HG03196 (cell line): ENCODE measurements at regions not wholly inside any gene's neighbourhood (a gene's known extent, or its start where the extent isn't known, plus 50 kb on each side); places are given as distances from the start of the nearest gene placed in this dataset.

ENCODE experiments used
- ATAC-seq: cut with Tn5 transposase; IDR thresholded peaks from one replicate; pipeline ENCODE4 v1.9.1; 2021; ENCODE audit not compliant: unreplicated experiment

- no peak for ATAC-seq
These were observed 895.6 kb downstream of the TTLL7 start for GRCh38 chr1:83103341-83103740.

DNA sequence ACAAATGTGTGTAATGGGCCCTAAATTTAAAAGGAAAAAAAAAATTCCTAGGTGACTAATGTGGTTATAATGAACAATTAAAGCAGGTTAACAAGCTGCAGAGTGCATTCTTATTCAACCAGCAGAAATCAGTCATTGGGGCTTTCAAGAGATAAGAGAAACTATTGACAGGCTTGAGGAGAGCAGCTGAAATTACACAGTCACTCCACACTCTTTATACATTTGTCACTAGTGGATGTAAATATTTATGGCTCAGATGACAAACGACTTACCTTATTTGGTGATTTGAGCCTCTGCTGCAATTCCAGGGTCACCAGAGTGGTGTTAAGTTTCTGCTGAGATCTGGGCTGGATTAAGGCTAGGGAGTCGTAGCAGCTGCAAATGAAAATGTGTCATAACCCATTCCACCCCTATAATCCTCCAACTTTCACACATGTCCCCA is 896.3 kb downstream of the TTLL7 start:
- no peak for ATAC-seq

DNA sequence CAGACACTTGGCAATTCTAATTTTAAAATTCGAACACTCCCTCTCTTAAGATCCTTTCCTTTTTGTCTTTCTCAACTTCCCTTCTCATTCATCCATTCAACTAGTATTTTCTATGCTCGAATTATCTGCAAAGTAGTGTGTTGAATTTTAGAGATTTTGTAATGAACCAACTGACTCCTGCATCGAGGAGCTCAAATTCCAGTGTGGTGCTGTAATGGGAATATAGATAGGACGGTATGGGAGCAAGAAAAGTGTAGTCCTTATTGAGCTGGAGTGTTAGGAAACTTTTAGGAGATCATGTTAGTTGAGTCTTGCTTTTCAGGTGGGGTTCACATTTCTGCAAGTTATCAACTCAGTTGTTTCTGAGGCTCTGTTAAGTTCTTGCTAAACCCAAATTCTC is 897.5 kb downstream of the TTLL7 start:
- ATAC-seq = no peak

DNA sequence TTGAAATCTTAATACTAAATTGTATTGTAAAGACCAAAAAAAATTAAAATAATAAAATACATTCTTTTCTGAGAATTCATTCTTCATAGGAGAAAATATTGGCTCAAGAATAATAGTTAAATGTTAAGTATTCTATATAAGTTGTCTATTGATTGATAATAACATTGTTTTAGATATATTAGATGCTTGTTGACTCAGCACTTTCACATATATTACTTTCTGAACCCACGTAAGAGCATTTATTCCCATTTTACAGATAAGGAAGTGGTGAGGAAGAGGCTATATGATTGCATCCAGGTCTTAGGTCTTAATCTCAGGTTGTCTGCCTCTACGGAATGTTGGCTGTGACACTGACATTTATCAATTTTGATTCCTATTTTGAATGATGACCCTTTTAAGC is 898.8 kb downstream of the TTLL7 start:
- no peak for ATAC-seq

- no peak for ATAC-seq
These were observed 900.1 kb downstream of the TTLL7 start for GRCh38 chr1:83098791-83099190.

- ATAC-seq = no peak
These were observed 900.8 kb downstream of the TTLL7 start for GRCh38 chr1:83098131-83098530.

DNA sequence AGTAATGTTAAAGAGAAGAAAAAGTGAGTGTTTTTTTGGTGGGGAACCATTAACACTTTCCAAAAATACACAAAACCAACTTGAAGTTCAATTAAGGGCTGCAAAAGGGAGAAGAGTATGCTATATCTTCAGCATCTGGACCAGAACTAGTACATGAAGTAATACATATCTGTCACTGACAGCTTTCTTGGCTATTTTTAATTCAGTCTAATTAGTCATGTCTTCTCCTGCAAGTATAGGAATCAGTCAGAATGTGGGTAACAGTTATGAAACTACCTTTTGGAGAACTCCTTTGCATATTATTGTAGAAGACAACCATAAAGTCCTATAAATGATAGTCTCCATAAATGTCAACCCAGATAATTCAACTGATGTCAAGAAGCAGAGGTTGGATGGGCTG is 901.2 kb downstream of the TTLL7 start:
- ATAC-seq = no peak

- ATAC-seq = no peak
These were observed 903.4 kb downstream of the TTLL7 start for GRCh38 chr1:83095570-83095969.

DNA sequence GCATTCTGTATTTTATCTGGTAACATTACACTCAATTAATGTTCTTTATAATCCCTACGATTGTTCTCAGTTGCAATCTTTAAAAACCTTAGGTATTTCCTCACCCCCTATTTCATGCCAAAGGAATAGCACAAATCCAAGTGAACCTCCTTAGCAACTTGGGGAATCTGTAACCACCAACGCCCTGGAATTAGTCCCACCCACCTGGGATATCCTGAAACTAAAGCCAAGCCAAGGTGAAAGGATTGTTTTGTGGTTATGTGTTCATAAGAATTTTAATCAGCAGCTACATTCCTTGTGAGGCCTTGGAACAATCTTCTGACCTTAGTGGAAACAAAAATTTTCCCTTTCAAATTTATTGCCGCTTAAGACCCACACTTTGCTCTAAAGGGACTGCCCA is 908.7 kb downstream of the TTLL7 start:
- no peak for ATAC-seq

GRCh38 chr1:83087851-83088250 is 911.1 kb downstream of the TTLL7 start:
- no peak for ATAC-seq

- ATAC-seq = no peak
These were observed 911.9 kb downstream of the TTLL7 start for GRCh38 chr1:83086986-83087512.

- ATAC-seq = no peak
These were observed 912.6 kb downstream of the TTLL7 start for GRCh38 chr1:83086346-83086745.

GRCh38 chr1:83083589-83084224 is 915.2 kb downstream of the TTLL7 start:
- ATAC-seq = no peak

GRCh38 chr1:83077411-83077810 is 921.5 kb downstream of the TTLL7 start:
- ATAC-seq = no peak

GRCh38 chr1:83075107-83075506 is 923.8 kb downstream of the TTLL7 start:
- ATAC-seq = no peak

DNA sequence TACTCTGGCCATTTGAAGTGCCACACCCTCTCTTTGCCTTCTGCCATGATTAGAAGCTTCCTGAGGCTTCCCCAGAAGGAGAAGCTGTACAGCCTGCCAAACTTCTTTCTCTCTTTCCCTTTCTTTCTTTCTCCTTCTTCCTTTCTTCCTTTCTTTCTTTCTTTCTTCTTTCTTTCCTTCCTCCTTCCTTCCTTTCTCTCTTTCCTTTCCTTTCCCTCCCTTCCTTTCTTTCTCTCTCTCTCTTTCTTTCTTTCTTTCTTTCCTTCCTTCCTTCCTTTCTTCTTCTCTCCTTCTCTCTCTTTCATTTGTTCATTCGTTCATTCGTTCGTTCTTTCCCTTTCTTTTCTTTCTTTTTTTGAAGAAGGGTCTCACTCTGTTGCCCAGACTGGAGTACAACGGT is 931.0 kb downstream of the TTLL7 start:
- no peak for ATAC-seq

- ATAC-seq = no peak
These were observed 932.8 kb downstream of the TTLL7 start for GRCh38 chr1:83065952-83066727.

DNA sequence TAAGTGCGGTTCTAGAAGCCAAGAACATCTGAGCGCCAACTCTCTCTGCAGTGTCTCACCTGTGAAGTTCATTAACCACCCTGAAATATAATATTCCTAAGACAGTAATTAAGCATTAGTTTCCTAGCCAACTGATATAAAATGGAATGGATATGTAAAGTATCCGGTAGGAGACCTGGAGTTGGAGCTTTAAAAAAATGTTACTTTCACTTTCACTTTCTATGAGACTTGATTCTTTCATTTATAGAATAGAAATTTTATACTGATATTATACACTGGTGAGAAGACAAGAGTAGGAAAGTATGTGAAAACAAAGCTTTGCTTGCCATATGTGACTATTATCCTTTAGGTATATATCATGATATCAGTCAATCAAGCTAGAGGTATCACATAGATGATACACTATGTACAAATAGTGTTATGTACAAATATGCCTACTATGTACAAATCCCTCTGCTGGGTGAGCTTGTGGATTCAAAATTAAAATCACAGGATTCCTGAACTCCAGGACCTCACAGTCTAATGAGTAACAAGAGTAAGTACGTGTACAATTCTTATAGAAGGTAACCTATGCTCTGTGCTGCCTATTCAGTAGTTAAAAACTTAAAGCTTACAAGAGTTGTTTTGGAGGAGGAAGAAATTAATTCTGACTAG is 934.2 kb downstream of the TTLL7 start:
- no peak for ATAC-seq

- no peak for ATAC-seq
These were observed 938.1 kb downstream of the TTLL7 start for GRCh38 chr1:83060651-83061390.

DNA sequence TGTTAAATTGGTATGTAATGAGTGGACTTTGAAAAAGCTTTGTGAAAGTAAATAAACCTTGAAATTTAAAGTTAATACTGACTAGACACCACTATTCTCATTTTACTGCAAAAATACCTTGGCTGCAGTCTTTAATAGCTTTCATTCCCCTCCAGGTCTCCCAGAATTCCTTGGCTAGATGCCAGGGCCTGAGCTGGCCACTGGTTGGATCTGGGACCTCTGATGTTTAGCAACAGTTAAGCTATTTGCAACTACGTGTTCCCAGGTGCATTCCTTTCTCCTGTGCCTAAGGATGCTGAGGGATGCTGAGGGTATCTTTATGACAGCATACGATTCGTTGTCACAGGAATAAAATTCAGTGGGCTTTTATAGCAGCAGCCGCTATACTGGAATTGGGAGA is 938.7 kb downstream of the TTLL7 start:
- ATAC-seq = no peak

- ATAC-seq = no peak
These were observed 940.6 kb downstream of the TTLL7 start for GRCh38 chr1:83058327-83058726.
